Dermis microvascular lymphatic vessel endothelial cell (primary cell): ENCODE measurements at regions not wholly inside any gene's neighbourhood (a gene's known extent, or its start where the extent isn't known, plus 50 kb on each side); places are given as distances from the start of the nearest gene placed in this dataset.

ENCODE experiments used
- DNase-seq, 2 donors: peaks; one replicate each; pipeline versions ENCODE4 v3.0.0 to v3.0.0-alpha.2; 2010; ENCODE audit warnings: low read depth in 2 of 2

GRCh38 chr6:48176645-48177308 is 65.8 kb upstream of the PTCHD4 start:
- DNase-seq, result no peak

DNA sequence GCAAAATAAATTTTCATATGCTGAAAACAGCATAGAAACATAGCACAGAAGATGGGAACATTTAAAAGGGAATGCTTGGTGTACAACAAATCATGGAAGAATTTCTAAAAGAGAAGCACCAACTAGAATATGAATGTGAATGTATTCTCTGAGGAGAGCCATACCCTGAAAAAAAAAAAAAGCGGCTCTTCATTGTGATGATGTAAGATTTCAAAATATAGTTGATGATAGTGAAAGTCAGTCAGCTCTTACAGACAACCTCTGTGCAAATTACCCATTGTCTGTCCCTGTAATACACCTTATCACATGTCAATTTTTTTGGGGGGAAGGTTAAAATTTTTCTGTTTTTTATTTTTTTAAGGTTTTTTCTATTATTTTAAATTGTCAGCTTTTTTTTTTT is 58.6 kb upstream of the PTCHD4 start:
- no peak for DNase-seq
